K562 (cell line): ENCODE measurements at regions not wholly inside any gene's neighbourhood (a gene's known extent, or its start where the extent isn't known, plus 50 kb on each side); places are given as distances from the start of the nearest gene placed in this dataset.

Experiments
- BRF1 ChIP-seq: IDR thresholded peaks from 3 replicates; pipeline ENCODE4 v1.6.1; 2011; ENCODE audit warnings: borderline replicate concordance, mild to moderate bottlenecking; ENCODE audit not compliant: insufficient read length; ENCODE audit errors: extremely low read depth
- CBX5 ChIP-seq: IDR thresholded peaks from 2 replicates; pipeline ENCODE4 v1.6.1; 2014; ENCODE audit warnings: low read depth, borderline replicate concordance
- CTCF ChIP-seq, 3 experiments: IDR thresholded peaks in 2 of 3; conservative IDR thresholded peaks in 1 of 3; 2 replicates each; pipeline ENCODE4 v1.5.1; 2011 to 2012; ENCODE audit warnings: low read length in 3 of 3, mild to moderate bottlenecking in 3 of 3, control low read depth in 2 of 3, improper control_type of control experiment in 1 of 3, inconsistent platforms in 1 of 3, low read depth in 1 of 3, mixed read lengths in 1 of 3, moderate library complexity in 1 of 3; ENCODE audit not compliant: insufficient read depth in 2 of 3
- LCOR ChIP-seq: sonication (generic); formaldehyde crosslinking; IDR thresholded peaks from 2 replicates; pipeline ENCODE4 v1.8.0; 2022; ENCODE audit warnings: mild to moderate bottlenecking, missing genetic modification reagents
- POLR2A ChIP-seq: fragments of 450-650 bp; conservative IDR thresholded peaks from 2 replicates; pipeline ENCODE4 v1.6.1; 2016
- POLR2AphosphoS2 ChIP-seq: IDR thresholded peaks from 2 replicates; pipeline ENCODE4 v1.6.1; 2012; ENCODE audit warnings: low read length, improper control_type of control experiment
- RAD21 ChIP-seq, 2 experiments: fragments of 250-450 bp in 1 of 2; fragments of 450-650 bp in 1 of 2; sonication (Bioruptor Pico) in 1 of 2; formaldehyde crosslinking in 1 of 2; IDR thresholded peaks in 1 of 2; conservative IDR thresholded peaks in 1 of 2; 2 replicates each; pipeline versions ENCODE4 v1.4.0 to v1.8.0; 2020 to 2022; ENCODE audit warnings: mild to moderate bottlenecking in 2 of 2, moderate library complexity in 1 of 2
- ZBTB8A ChIP-seq: fragments of 450-650 bp; IDR thresholded peaks from 2 replicates; pipeline ENCODE4 v1.6.1; 2018; ENCODE audit warnings: mild to moderate bottlenecking, moderate library complexity; ENCODE audit not compliant: partially characterized antibody
- ZNF134 ChIP-seq: fragments of 250-450 bp; sonication (Bioruptor Pico); conservative IDR thresholded peaks from 2 replicates; pipeline ENCODE4 v1.4.0; 2020

GRCh38 chr4:29453303-29453820, 1266.8 kb upstream of the PCDH7 start:
- no peak for TF ChIP-seq CBX5
- TF ChIP-seq BRF1 = no peak
- TF ChIP-seq POLR2AphosphoS2 = no peak
- TF ChIP-seq CTCF (IDR thresholded peaks at IDR 0.05 in 2 of 3, conservative IDR thresholded peaks at IDR 0.05 in 1 of 3; ENCODE audit: insufficient read depth in 2 of 3, low read depth in 1 of 3, low read length in 3 of 3) = no peak
- no peak for TF ChIP-seq ZBTB8A
- no peak for TF ChIP-seq RAD21 (CRISPR knock-in tag; conservative IDR thresholded peaks at IDR 0.05 in 1 of 2, IDR thresholded peaks at IDR 0.05 in 1 of 2)
- no peak for TF ChIP-seq LCOR
- TF ChIP-seq POLR2A = no peak
- no peak for TF ChIP-seq ZNF134 (CRISPR knock-in tag)
